VCaP (cell line): ENCODE measurements at regions not wholly inside any gene's neighbourhood (a gene's known extent, or its start where the extent isn't known, plus 50 kb on each side); places are given as distances from the start of the nearest gene placed in this dataset.
"Not testable (repeated sequence)": the region's sequence is repeated elsewhere in the genome, so short reads cannot be mapped to it uniquely, and the experiment has no call there.

ENCODE experiments used
- H3K27ac ChIP-seq: fragments of 450-650 bp; 2 replicates; pipeline ENCODE4 v1.5.1; 2017
- TF ChIP-seq, protein P1 (sequence below): fragments of 450-650 bp; conservative IDR thresholded peaks from 2 replicates; pipeline ENCODE4 v1.5.1; 2017; ENCODE audit warnings: mild to moderate bottlenecking, moderate library complexity

DNA sequence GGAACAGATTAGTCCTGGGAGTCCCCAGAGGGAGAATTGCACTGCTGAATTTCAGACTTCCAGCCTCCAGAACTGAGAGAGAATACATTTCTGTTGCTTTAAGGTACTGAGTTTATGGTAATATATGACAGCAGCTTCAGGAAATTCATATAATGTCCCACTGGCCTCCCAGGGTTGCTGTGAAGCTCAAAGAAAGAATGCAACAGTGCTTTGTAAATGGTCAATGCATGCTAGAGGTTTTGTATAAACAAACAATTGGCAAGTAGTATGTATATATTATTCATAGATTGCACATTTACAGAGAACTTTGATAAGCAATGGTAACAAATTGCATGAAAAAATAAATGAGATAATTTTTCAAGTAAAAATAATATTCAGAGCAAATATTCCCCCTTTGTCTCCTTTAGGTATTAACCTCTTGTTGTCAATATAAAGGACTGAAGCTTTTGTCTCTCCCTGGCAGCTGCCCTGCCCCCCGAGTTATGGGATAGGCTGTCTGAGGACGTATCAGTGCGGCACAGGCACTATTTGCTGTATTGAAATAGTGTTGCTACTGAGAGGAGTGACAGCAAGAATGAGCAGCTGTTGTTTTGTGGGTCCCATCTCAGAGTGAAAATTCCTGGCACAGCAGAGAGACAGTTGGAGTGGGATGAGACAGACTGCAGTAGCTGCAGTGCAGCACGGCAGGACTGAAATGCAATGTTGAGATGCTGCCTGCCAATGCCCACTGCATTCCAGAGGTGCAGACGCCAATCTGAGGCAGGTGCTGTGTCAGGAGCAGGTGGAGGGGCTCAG lies 194.2 kb upstream of the GLRA1 start:
- TF ChIP-seq, protein P1, sequence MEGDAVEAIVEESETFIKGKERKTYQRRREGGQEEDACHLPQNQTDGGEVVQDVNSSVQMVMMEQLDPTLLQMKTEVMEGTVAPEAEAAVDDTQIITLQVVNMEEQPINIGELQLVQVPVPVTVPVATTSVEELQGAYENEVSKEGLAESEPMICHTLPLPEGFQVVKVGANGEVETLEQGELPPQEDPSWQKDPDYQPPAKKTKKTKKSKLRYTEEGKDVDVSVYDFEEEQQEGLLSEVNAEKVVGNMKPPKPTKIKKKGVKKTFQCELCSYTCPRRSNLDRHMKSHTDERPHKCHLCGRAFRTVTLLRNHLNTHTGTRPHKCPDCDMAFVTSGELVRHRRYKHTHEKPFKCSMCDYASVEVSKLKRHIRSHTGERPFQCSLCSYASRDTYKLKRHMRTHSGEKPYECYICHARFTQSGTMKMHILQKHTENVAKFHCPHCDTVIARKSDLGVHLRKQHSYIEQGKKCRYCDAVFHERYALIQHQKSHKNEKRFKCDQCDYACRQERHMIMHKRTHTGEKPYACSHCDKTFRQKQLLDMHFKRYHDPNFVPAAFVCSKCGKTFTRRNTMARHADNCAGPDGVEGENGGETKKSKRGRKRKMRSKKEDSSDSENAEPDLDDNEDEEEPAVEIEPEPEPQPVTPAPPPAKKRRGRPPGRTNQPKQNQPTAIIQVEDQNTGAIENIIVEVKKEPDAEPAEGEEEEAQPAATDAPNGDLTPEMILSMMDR, result no peak
- H3K27ac ChIP-seq, result no peak overlapping the region

DNA sequence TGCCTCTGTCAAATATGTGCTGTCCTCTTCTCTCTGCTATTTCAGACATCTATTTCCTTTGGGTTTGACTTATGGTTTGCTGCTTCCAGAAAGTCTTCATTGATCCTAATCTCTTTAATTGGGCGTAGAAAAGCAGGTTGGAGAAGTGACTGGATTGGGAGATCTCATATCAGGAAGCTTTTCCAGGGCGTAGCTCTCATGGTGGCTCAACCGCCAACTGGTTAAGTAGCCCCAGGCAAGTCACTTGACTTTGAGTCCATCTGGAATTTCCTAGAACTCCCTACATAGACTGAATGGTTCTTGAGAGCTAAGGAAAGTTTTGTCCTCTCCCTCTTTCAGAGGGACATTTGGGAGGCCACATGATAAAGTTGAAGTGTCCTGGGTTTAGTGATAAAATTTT lies 192.3 kb upstream of the GLRA1 start:
- H3K27ac ChIP-seq, result no peak overlapping the region
- TF ChIP-seq, protein P1, result no peak

DNA sequence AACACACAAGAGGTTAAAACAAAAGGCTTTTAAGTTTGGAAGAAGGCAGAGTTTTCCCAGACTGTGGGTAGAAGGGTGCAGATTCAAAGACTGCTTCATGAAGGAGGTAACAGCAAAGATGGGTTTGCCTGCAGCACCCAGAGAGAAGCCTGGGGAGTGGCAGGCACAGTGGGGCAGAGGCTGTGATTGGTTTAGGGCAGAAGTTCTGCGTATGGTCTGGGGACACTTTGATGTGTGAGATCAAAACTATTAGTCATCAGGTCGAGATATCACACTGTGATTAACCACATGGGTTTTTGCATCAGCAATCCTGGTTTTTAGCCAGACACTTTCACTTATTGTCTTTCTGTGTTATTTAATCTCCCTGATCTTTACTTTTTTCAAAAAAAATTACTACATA lies 188.8 kb upstream of the GLRA1 start:
- TF ChIP-seq, protein P1, result no peak
- H3K27ac ChIP-seq, result no peak overlapping the region

DNA sequence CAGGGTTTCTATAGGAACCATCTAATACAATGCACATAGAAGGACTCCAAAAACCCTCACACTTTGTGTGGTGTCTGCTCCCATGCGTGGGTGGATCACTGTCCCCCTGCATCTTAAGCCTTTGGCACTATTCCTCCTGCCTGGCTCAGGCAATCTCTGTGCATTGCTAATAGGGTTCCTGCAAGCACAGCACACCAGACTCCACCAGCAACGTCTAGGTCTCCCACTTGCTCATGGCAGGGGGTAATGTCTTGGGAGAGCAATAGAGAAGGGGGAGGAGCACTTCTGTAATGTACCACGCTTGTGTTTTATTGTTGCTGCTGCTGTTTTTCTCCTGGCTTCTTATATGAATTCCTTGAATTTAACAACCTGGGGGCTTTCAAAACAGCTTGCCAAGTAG lies 182.6 kb upstream of the GLRA1 start:
- TF ChIP-seq, protein P1, result no peak
- H3K27ac ChIP-seq, result no peak overlapping the region

DNA sequence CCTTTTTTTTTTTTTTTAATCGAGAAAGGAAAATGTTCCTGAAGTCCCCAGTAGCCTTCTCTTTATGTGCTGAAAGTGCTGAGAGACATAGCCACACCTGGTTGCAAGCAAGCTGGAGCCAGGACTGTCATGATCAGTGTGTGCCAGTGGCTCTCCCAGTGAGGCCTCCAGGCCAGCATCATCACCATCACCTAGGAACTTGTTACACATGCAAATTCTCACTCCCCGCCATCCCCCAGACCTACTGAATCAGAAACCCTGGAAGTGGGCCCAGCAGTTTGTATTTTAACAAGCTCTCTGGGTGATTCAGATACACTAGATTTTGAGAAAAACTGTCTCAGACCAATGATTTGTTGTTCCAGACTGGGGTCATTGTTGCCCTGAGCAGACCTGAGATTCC lies 181.9 kb upstream of the GLRA1 start:
- TF ChIP-seq, protein P1, result no peak
- no peak overlapping the region for H3K27ac ChIP-seq

DNA sequence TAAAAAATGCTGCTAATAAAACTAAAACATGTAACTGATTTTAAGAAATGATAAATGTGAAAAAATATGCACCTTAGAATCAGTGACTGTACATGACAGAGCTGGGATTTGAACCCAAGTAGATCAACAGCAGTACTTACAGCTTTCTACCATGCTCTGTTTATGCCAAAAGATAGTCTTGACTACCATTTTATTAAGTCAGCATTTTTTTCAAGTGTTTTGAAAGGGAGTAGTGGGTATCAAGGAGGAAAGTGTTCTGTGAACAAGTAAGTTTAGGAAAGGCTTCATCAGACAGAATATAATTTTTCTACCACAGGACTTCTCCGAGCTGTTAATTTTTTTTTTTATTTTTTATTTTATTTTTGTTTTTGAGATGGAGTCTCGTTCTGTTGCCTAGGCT lies 180.4 kb upstream of the GLRA1 start:
- TF ChIP-seq, protein P1, result no peak
- no peak overlapping the region for H3K27ac ChIP-seq

DNA sequence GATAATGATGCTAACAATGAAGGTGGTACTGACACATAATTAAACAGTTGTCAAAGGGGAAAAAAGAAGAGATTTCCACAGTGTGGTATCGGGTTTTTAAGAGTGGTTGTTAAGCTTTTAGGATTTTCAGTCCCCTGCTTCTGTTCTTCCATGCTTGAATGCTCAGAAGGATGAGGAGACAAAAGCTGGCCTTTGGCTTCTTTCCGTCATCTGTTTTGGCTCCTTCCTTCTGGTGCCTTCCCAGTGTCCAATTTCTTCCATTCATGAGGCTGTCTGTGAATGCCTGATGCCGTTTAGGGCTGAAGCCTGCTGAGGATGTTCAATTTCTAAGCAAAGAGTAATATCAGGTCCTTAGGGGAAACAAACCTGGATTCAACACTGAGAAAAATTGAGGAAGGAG lies 179.6 kb upstream of the GLRA1 start:
- H3K27ac ChIP-seq, result no peak overlapping the region
- TF ChIP-seq, protein P1, result no peak

DNA sequence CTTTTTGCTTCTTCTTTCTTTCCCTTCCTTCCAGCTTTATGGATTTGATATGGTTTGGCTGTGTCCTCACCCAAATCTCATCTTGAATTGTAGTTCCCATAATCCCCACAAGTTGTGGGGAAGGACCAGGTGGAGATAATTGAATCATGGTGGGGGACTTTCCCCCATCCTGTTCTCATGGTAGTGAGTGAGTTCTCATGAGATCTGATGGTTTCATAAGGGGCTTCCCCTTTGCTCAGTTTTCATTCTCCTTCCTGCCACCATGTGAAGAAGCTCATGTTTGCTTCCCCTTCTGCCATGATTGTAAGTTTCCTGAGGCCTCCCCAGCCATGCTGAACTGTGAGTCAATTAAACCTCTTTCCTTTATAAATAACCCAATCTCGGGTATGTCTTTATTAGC lies 178.3 kb upstream of the GLRA1 start:
- not testable (repeated sequence) for H3K27ac ChIP-seq
